CD4-positive, alpha-beta T cell (primary cell): ENCODE measurements at regions not wholly inside any gene's neighbourhood (a gene's known extent, or its start where the extent isn't known, plus 50 kb on each side); places are given as distances from the start of the nearest gene placed in this dataset.
"Not testable (repeated sequence)": the region's sequence is repeated elsewhere in the genome, so short reads cannot be mapped to it uniquely, and the experiment has no call there.

Experiments used
- ATAC-seq: fragments of 200-7000 bp; cut with Tn5 transposase; one replicate; pipeline ENCODE4 v1.10.0; 2022; ENCODE audit warnings: mild to moderate bottlenecking; ENCODE audit not compliant: poor library complexity
- CTCF ChIA-PET: fragments of 350-600 bp; sonication (Branson Sonifier 250); formaldehyde crosslinking; loops from one replicate; lab custom pipeline; 2021; ENCODE audit warnings: antibody characterized with exemption, inconsistent platforms; lab: Charles Lee
- POLR2A ChIA-PET: fragments of 350-600 bp; sonication (Branson Sonifier 250); formaldehyde crosslinking; loops from one replicate; lab custom pipeline; 2021; ENCODE audit warnings: antibody characterized with exemption, inconsistent platforms; lab: Charles Lee
- DNase-seq, 14 experiments: peaks; one replicate each; pipeline ENCODE4 v3.0.0-alpha.2; 2013 to 2020; ENCODE audit warnings: mixed read lengths in 2 of 14
- H3K27ac ChIP-seq, 2 donors: one replicate each; pipeline versions ENCODE4 v1.5.1 to v1.7.0; 2013; ENCODE audit warnings: low read length in 2 of 2, low read depth in 1 of 2, mild to moderate bottlenecking in 1 of 2
- H3K27me3 ChIP-seq, 2 experiments: 1 replicate in 1 of 2; 2 replicates in 1 of 2; pipeline versions ENCODE4 v1.6.1 to v1.7.0; 2013; ENCODE audit warnings: low read length in 2 of 2, control low read depth in 1 of 2, mild to moderate bottlenecking in 1 of 2, moderate library complexity in 1 of 2; ENCODE audit not compliant: insufficient read depth in 2 of 2, control insufficient read depth in 1 of 2
- H3K36me3 ChIP-seq: one replicate; pipeline ENCODE4 v1.6.1; 2013; ENCODE audit warnings: low read length, control low read depth; ENCODE audit not compliant: insufficient read depth
- H3K4me1 ChIP-seq: one replicate; pipeline ENCODE4 v1.6.1; 2013; ENCODE audit warnings: low read length, control low read depth; ENCODE audit not compliant: insufficient read depth
- H3K4me3 ChIP-seq: one replicate; pipeline ENCODE4 v1.5.1; 2013; ENCODE audit warnings: mild to moderate bottlenecking, low read length, moderate library complexity
- H3K9me3 ChIP-seq, 2 experiments: 1 replicate in 1 of 2; 2 replicates in 1 of 2; pipeline versions ENCODE4 v1.6.1 to v1.7.0; 2013; ENCODE audit warnings: low read length in 2 of 2, mild to moderate bottlenecking in 2 of 2, control low read depth in 1 of 2, moderate library complexity in 1 of 2; ENCODE audit not compliant: control insufficient read depth in 1 of 2, insufficient read depth in 1 of 2
- H3K27ac Mint-ChIP-seq: one replicate; pipeline ENCODE4 v1.8.0; 2020; ENCODE audit warnings: mixed read lengths
- H3K27me3 Mint-ChIP-seq: one replicate; pipeline ENCODE4 v1.8.0; 2021; ENCODE audit warnings: mixed read lengths
- H3K36me3 Mint-ChIP-seq: one replicate; pipeline ENCODE4 v1.8.0; 2021; ENCODE audit warnings: low read depth, mixed read lengths
- H3K4me1 Mint-ChIP-seq: one replicate; pipeline ENCODE4 v1.8.0; 2021; ENCODE audit warnings: low read depth, mixed read lengths
- H3K4me3 Mint-ChIP-seq: one replicate; pipeline ENCODE4 v1.8.0; 2020; ENCODE audit warnings: mild to moderate bottlenecking, mixed read lengths
- H3K9me3 Mint-ChIP-seq: one replicate; pipeline ENCODE4 v1.8.0; 2020; ENCODE audit warnings: mixed read lengths
- intact Hi-C, 2 experiments: fragments of 100-400 bp; cut with DNase I in 1 of 2; cut with micrococcal nuclease in 1 of 2; formaldehyde crosslinking; loops; one replicate each; pipeline versions ENCODE4 v1.15.1 to v1.9.0; 2023 to 2025; cut with DNase I, micrococcal nuclease
- TF ChIP-seq, protein P1 (sequence below): fragments of 200-600 bp; IDR thresholded peaks from one replicate; pipeline ENCODE4 v1.8.0; 2022; ENCODE audit warnings: antibody characterized with exemption, mild to moderate bottlenecking

DNA sequence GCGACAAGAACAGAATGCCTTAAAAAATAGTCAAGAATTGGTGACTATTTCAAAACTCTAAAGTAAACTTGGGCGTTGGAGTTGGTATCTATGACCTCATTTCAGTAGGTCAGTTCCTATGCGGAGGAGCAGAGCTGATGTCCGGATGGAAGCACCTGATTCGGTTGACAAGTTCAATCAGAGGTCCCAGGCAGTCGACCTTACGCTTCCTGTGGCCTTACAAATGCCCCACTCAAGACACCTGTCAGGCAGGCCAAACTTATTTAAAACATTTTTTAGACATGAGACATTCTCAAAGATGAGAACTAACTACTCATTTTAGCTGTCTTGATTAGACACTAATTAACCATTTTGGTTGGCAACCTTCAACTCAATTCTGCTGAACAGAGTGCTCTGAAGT lies 137.7 kb upstream of the ADAMTS3 start:
- ChIA-PET CTCF (no interaction called here), POLR2A (no interaction called here)
- DNase-seq (no peak), ATAC-seq (no peak)
- no peak overlapping the region for H3K27ac Mint-ChIP-seq
- TF ChIP-seq, protein P1, sequence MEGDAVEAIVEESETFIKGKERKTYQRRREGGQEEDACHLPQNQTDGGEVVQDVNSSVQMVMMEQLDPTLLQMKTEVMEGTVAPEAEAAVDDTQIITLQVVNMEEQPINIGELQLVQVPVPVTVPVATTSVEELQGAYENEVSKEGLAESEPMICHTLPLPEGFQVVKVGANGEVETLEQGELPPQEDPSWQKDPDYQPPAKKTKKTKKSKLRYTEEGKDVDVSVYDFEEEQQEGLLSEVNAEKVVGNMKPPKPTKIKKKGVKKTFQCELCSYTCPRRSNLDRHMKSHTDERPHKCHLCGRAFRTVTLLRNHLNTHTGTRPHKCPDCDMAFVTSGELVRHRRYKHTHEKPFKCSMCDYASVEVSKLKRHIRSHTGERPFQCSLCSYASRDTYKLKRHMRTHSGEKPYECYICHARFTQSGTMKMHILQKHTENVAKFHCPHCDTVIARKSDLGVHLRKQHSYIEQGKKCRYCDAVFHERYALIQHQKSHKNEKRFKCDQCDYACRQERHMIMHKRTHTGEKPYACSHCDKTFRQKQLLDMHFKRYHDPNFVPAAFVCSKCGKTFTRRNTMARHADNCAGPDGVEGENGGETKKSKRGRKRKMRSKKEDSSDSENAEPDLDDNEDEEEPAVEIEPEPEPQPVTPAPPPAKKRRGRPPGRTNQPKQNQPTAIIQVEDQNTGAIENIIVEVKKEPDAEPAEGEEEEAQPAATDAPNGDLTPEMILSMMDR: no peak
- Histone ChIP-seq H3K27ac (no peak overlapping the region), H3K4me1 (no peaks in the 10 kb centered on the region), H3K36me3 (no peaks in the 10 kb centered on the region), H3K4me3 (no peak overlapping the region), H3K9me3 (no peaks in the 10 kb centered on the region), H3K27me3 (no peaks in the 10 kb centered on the region)
- no peak overlapping the region for H3K4me3 Mint-ChIP-seq
- H3K27me3 Mint-ChIP-seq: peaks cover 6% of the 10 kb centered on the region
- H3K4me1 Mint-ChIP-seq: no peaks in the 10 kb centered on the region
- no peaks in the 10 kb centered on the region for H3K9me3 Mint-ChIP-seq
- H3K36me3 Mint-ChIP-seq: no peaks in the 10 kb centered on the region
- intact Hi-C loops: loop anchor here (10.0 kb wide), 2 partner anchors 318 to 728 kb away; partner anchors contain the start of gene AFP (in 1 of the 2)

DNA sequence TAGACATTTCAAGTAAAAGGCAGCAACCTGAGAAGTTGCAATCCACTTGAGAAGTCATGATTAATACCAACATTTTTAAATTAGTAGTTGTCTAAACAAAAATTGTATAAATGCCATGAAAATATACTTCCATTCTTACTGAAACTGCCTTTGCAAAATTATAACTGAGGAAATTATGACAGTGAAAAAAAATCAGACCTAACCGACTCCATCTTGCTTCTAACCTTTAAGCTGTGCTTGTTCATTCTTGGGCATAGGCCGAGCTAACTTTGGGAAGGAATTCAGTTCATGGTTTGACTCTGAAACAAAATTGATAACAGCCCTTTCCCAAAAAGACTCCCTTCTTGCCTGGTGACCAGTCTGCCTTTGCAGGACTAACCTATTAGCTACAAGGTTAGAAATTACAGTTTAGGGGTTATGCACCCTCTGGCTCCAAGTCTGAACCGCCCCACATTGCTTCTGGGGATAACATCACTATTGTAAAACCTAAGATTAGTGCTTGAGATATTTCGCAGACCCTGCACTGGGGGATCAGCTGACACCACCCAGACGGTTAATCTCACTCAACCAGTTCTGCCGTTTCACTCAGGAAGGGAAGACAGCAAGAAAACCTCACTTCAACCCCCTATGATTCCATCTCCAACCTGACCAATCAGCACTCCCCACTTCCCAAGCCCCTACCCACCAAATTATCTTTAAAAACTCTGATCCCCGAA lies 136.1 kb upstream of the ADAMTS3 start:
- H3K9me3 Mint-ChIP-seq, H3K27me3 Mint-ChIP-seq, H3K27ac Mint-ChIP-seq, ATAC-seq, H3K4me3 Mint-ChIP-seq, H3K4me1 ChIP-seq, H3K36me3 Mint-ChIP-seq, H3K36me3 ChIP-seq, H3K27me3 ChIP-seq, H3K4me1 Mint-ChIP-seq, H3K9me3 ChIP-seq, H3K27ac ChIP-seq, CTCF ChIA-PET, POLR2A ChIA-PET, DNase-seq, H3K4me3 ChIP-seq: not testable (repeated sequence)
- intact Hi-C loops: loop anchor here (5.0 to 10.0 kb wide), 5 partner anchors 312 to 947 kb away; partner anchors contain the start of genes AFP (in 1 of the 2) and ANKRD17 (in 1 of the 2)

DNA sequence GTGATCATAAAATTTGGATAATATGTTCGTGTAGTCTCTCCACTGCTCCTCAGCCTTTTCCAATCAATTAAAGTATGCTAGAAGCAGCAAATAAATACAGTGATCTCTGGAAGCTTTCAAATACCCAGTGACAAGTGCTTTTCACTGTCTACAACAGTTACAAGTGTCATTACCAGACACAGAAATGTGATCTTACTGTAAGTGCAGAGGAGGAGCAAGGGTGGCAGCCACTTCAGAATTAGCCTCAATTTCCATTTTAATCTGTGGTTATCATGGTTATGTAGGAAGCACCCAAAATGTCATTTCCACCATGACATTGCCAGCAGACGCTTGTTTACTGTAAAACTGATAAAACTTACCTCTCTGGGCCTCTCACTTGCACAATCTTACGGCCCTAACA lies 133.9 kb upstream of the ADAMTS3 start:
- TF ChIP-seq, protein P1: no peak
- Mint-ChIP-seq H3K4me1 (no peaks in the 10 kb centered on the region), H3K9me3 (no peaks in the 10 kb centered on the region), H3K4me3 (no peak overlapping the region), H3K27me3 (no peaks in the 10 kb centered on the region), H3K27ac (no peak overlapping the region), H3K36me3 (no peaks in the 10 kb centered on the region)
- Histone ChIP-seq H3K9me3 (no peaks in the 10 kb centered on the region), H3K27ac (no peak overlapping the region), H3K4me3 (no peak overlapping the region), H3K4me1 (no peaks in the 10 kb centered on the region), H3K36me3 (no peaks in the 10 kb centered on the region), H3K27me3 (no peaks in the 10 kb centered on the region)
- POLR2A ChIA-PET: no interaction called here
- DNase-seq (no peak), ATAC-seq (no peak)
- intact Hi-C loops: loop anchor here (2.0 to 10.0 kb wide), 6 partner anchors 314 to 949 kb away; partner anchors contain the start of genes AFP (in 1 of the 2) and ANKRD17 (in 1 of the 2)
- CTCF ChIA-PET: interaction anchor here (0.7 kb wide), 1 partner anchor 205 kb away, joined by 3 read pairs; no protein-coding TSS in a partner anchor
